Breast epithelium (tissue), 3 donors: ENCODE measurements at regions not wholly inside any gene's neighbourhood (a gene's known extent, or its start where the extent isn't known, plus 50 kb on each side); places are given as distances from the start of the nearest gene placed in this dataset.

Experiments used
- POLR2A ChIP-seq: fragments of 450-650 bp; IDR thresholded peaks from one replicate; pipeline ENCODE4 v1.6.1; 2016; ENCODE audit warnings: antibody characterized with exemption, mild to moderate bottlenecking, moderate library complexity
- POLR2AphosphoS5 ChIP-seq, 3 donors: sonication (generic); formaldehyde crosslinking; IDR thresholded peaks; one replicate each; pipeline ENCODE4 v1.6.1; 2017; ENCODE audit warnings: antibody characterized with exemption in 3 of 3
- TF ChIP-seq, protein P1 (sequence below), 3 donors: fragments of 450-650 bp; IDR thresholded peaks; one replicate each; pipeline ENCODE4 v1.5.1; 2016 to 2017; ENCODE audit warnings: antibody characterized with exemption in 3 of 3, mild to moderate bottlenecking in 3 of 3, moderate library complexity in 3 of 3

GRCh38 chr4:20041839-20042407 lies 209.8 kb upstream of the SLIT2 start:
- TF ChIP-seq, protein P1, sequence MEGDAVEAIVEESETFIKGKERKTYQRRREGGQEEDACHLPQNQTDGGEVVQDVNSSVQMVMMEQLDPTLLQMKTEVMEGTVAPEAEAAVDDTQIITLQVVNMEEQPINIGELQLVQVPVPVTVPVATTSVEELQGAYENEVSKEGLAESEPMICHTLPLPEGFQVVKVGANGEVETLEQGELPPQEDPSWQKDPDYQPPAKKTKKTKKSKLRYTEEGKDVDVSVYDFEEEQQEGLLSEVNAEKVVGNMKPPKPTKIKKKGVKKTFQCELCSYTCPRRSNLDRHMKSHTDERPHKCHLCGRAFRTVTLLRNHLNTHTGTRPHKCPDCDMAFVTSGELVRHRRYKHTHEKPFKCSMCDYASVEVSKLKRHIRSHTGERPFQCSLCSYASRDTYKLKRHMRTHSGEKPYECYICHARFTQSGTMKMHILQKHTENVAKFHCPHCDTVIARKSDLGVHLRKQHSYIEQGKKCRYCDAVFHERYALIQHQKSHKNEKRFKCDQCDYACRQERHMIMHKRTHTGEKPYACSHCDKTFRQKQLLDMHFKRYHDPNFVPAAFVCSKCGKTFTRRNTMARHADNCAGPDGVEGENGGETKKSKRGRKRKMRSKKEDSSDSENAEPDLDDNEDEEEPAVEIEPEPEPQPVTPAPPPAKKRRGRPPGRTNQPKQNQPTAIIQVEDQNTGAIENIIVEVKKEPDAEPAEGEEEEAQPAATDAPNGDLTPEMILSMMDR (IDR thresholded peaks at IDR 0.05) = no peak
- TF ChIP-seq POLR2A = no peak
- no peak for TF ChIP-seq POLR2AphosphoS5 (IDR thresholded peaks at IDR 0.05)
